Stimulated activated effector memory CD8-positive, alpha-beta T cell treated with anti-CD3 and anti-CD28 coated beads, Interleukin-12 subunit alpha, Interleukin-12 subunit beta, amount 100 ng/mL, for 72 hours (primary cell): ENCODE measurements at regions not wholly inside any gene's neighbourhood (a gene's known extent, or its start where the extent isn't known, plus 50 kb on each side); places are given as distances from the start of the nearest gene placed in this dataset.

Experiments used
- ATAC-seq: fragments of 150-1000 bp; cut with Tn5 transposase; 2 replicates; pipeline ENCODE4 v1.10.0; 2021
- DNase-seq, 2 donors: peaks; one replicate each; pipeline ENCODE4 v3.0.0; 2021 to 2022; ENCODE audit warnings: low spot score in 2 of 2
- H3K27ac Mint-ChIP-seq: one replicate; pipeline ENCODE4 v1.8.0; 2022; ENCODE audit warnings: mild to moderate bottlenecking, mixed read lengths
- H3K36me3 Mint-ChIP-seq: one replicate; pipeline ENCODE4 v1.8.0; 2022; ENCODE audit warnings: mild to moderate bottlenecking, mixed read lengths
- H3K4me1 Mint-ChIP-seq: one replicate; pipeline ENCODE4 v1.8.0; 2022; ENCODE audit warnings: mixed read lengths
- H3K4me3 Mint-ChIP-seq: one replicate; pipeline ENCODE4 v1.8.0; 2022; ENCODE audit warnings: mild to moderate bottlenecking, mixed read lengths
- H3K9me3 Mint-ChIP-seq: one replicate; pipeline ENCODE4 v1.8.0; 2022; ENCODE audit warnings: mixed read lengths

DNA sequence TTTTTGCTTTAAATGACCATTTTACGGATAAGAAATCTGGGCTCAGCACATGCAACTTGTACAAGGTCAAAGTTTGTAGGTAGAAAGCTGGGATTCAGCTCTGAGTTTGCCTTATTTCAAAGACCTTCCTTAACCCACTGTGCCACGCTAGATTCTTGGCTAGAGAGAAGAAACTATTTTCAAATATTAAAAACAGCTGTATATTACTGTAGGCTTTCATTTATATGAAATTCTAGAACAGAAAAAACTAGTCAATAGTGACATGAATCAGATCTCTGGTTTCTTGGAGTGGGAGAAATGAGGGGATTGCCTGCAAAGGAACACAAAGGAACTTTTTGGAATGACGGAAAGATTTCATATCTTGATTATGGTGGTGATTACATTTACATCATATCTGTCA is 53.0 kb upstream of the C1GALT1 start:
- DNase-seq (no peak), ATAC-seq (no peak)
- no peak overlapping the region for H3K4me3 Mint-ChIP-seq
- H3K4me1 Mint-ChIP-seq, result no peaks in the 10 kb centered on the region
- no peaks in the 10 kb centered on the region for H3K36me3 Mint-ChIP-seq
- H3K27ac Mint-ChIP-seq, result no peak overlapping the region
- H3K9me3 Mint-ChIP-seq, result no peaks in the 10 kb centered on the region

DNA sequence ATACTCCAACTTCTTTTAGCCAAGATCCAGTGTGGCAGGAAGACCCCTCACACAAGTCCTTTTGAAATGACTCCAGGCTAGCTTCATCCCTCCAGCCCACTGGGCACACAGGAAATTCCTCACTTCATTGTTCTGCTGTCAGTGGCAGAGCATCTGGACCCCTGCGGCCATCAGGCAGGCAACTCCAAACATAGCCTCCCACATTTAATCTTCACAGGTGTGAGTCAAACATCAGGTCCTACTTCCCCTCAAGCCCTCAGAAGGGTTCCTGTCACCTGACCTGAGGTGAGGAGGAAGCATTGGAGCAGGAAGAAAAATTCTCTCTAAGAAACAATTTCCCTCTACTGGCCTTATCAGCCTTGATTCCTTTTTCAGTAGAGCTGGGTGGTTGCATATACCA is 51.1 kb upstream of the C1GALT1 start:
- no peaks in the 10 kb centered on the region for H3K36me3 Mint-ChIP-seq
- H3K9me3 Mint-ChIP-seq, result no peaks in the 10 kb centered on the region
- H3K4me3 Mint-ChIP-seq, result no peak overlapping the region
- H3K4me1 Mint-ChIP-seq, result no peaks in the 10 kb centered on the region
- ATAC-seq (no peak), DNase-seq (no peak)
- no peak overlapping the region for H3K27ac Mint-ChIP-seq
